ENCODE measurements at regions not wholly inside any gene's neighbourhood (a gene's known extent, or its start where the extent isn't known, plus 50 kb on each side); places are given as distances from the start of the nearest gene placed in this dataset.

- DNase-seq (ENCODE audit: low spot score) (no peak), ATAC-seq (no peak)
- TF ChIP-seq ETV6 (CRISPR knock-in tag; IDR thresholded peaks at IDR 0.05) = no peak
- no peak for TF ChIP-seq CREM (CRISPR knock-in tag; IDR thresholded peaks at IDR 0.05)
- no peak for TF ChIP-seq ARID4B (CRISPR knock-in tag; IDR thresholded peaks at IDR 0.05; ENCODE audit: borderline replicate concordance)
- TF ChIP-seq, protein P1, sequence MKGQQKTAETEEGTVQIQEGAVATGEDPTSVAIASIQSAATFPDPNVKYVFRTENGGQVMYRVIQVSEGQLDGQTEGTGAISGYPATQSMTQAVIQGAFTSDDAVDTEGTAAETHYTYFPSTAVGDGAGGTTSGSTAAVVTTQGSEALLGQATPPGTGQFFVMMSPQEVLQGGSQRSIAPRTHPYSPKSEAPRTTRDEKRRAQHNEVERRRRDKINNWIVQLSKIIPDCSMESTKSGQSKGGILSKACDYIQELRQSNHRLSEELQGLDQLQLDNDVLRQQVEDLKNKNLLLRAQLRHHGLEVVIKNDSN (CRISPR knock-in tag; IDR thresholded peaks at IDR 0.05) = no peak
- TF ChIP-seq SMAD4 (CRISPR knock-in tag; IDR thresholded peaks at IDR 0.05) = no peak
- no peak for TF ChIP-seq GTF2I (CRISPR knock-in tag; conservative IDR thresholded peaks at IDR 0.05)
- TF ChIP-seq, protein P2, sequence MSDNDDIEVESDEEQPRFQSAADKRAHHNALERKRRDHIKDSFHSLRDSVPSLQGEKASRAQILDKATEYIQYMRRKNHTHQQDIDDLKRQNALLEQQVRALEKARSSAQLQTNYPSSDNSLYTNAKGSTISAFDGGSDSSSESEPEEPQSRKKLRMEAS (CRISPR knock-in tag; IDR thresholded peaks at IDR 0.05) = no peak
- no peak for TF ChIP-seq ZNF416 (CRISPR knock-in tag; IDR thresholded peaks at IDR 0.05)
- TF ChIP-seq NFE2L1 (CRISPR knock-in tag; IDR thresholded peaks at IDR 0.05) = no peak
- TF ChIP-seq PRDM15 (CRISPR knock-in tag; IDR thresholded peaks at IDR 0.05) = no peak
- TF ChIP-seq, protein P3, sequence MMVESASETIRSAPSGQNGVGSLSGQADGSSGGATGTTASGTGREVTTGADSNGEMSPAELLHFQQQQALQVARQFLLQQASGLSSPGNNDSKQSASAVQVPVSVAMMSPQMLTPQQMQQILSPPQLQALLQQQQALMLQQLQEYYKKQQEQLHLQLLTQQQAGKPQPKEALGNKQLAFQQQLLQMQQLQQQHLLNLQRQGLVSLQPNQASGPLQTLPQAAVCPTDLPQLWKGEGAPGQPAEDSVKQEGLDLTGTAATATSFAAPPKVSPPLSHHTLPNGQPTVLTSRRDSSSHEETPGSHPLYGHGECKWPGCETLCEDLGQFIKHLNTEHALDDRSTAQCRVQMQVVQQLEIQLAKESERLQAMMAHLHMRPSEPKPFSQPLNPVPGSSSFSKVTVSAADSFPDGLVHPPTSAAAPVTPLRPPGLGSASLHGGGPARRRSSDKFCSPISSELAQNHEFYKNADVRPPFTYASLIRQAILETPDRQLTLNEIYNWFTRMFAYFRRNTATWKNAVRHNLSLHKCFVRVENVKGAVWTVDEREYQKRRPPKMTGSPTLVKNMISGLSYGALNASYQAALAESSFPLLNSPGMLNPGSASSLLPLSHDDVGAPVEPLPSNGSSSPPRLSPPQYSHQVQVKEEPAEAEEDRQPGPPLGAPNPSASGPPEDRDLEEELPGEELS (CRISPR knock-in tag; IDR thresholded peaks at IDR 0.05) = no peak
- TF ChIP-seq MYBL2 (CRISPR knock-in tag; IDR thresholded peaks at IDR 0.05) = no peak
- TF ChIP-seq E2F4 (CRISPR knock-in tag; IDR thresholded peaks at IDR 0.05; ENCODE audit: borderline replicate concordance, low read depth) = no peak
- no peak for TF ChIP-seq CREB1 (CRISPR knock-in tag; IDR thresholded peaks at IDR 0.05)
- TF ChIP-seq ZNF121 (CRISPR knock-in tag; IDR thresholded peaks at IDR 0.05) = no peak
- TF ChIP-seq NR1H2 (CRISPR knock-in tag; IDR thresholded peaks at IDR 0.05) = no peak
- TF ChIP-seq GRHL2 (CRISPR knock-in tag; IDR thresholded peaks at IDR 0.05; ENCODE audit: insufficient replicate concordance, severe bottlenecking) = no peak
- TF ChIP-seq, protein P4, sequence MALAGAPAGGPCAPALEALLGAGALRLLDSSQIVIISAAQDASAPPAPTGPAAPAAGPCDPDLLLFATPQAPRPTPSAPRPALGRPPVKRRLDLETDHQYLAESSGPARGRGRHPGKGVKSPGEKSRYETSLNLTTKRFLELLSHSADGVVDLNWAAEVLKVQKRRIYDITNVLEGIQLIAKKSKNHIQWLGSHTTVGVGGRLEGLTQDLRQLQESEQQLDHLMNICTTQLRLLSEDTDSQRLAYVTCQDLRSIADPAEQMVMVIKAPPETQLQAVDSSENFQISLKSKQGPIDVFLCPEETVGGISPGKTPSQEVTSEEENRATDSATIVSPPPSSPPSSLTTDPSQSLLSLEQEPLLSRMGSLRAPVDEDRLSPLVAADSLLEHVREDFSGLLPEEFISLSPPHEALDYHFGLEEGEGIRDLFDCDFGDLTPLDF (CRISPR knock-in tag; IDR thresholded peaks at IDR 0.05) = no peak
- CTCF ChIA-PET = no interaction called here
- Mint-ChIP-seq H3K27me3 (ENCODE audit: low read depth) (no peaks in the 10 kb centered on the region), H3K4me1 (peaks cover 46% of the 10 kb centered on the region), H3K4me3 (no peak overlapping the region), H3K9me3 (peaks cover 4% of the 10 kb centered on the region; the same call in 1 of the 2 replicates), H3K27ac (no peak overlapping the region), H3K36me3 (no peaks in the 10 kb centered on the region)
- POLR2A ChIA-PET = no interaction called here
Observed at GRCh38 chr2:220890931-220891330, 681.2 kb downstream of the EPHA4 start.

Data from WTC11 (cell line).